Stimulated activated CD4-positive, alpha-beta T cell treated with anti-CD3 and anti-CD28 coated beads, TNF-alpha, amount 100 ng/mL, for 4 hours (primary cell): ENCODE measurements at regions not wholly inside any gene's neighbourhood (a gene's known extent, or its start where the extent isn't known, plus 50 kb on each side); places are given as distances from the start of the nearest gene placed in this dataset.

Experiments used
- DNase-seq, 3 experiments: peaks; one replicate each; pipeline ENCODE4 v3.0.0-alpha.2; 2020; ENCODE audit warnings: low read depth in 3 of 3

- DNase-seq: no peak
These were observed 163.3 kb downstream of the MACROH2A1 start for GRCh38 chr5:135235551-135236227.

GRCh38 chr5:135234666-135235401, 164.2 kb downstream of the MACROH2A1 start:
- no peak for DNase-seq

DNA sequence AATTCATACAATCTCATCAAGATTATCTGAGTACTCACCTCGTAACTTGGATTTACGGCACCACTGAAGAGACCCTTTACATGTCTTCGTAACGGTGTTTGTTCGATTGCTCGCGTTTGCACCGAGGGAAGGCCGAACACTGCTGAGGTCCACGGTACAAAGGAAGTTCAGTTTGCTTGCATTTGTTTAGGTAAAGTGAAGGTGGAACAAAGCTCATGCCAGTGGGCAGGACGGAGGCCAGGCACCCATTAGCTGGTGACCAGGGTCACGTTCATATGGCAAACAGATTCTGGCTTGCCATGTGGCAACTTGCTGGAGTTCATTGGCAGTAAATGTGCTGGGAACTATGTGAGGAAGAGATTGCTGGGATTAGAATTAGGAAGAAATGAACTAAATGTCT, 164.8 kb downstream of the MACROH2A1 start:
- DNase-seq: no peak

- DNase-seq: no peak
These were observed 165.6 kb downstream of the MACROH2A1 start for GRCh38 chr5:135233477-135233876.

- DNase-seq: no peak
These were observed 166.1 kb downstream of the MACROH2A1 start for GRCh38 chr5:135232958-135233357.

DNA sequence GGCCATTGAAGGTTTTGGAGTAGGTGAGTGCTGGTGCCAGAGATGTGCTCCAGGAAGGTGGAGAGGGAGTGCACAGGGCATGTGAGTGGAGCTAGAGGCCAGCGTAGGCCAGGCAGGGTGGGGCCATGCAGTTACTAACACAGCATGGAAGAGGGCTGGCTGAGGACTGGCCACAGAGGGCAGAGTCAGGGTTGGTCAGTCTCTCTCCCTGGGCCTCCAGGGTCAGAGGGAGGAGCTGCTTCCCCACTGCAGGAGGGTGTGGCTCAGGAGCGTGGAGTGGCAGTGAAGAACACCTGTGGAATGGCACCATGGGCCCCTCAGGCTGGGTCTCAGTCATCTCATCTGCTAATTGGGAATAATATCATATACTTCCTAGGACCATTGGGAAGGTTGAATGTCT, 167.7 kb downstream of the MACROH2A1 start:
- no peak for DNase-seq

DNA sequence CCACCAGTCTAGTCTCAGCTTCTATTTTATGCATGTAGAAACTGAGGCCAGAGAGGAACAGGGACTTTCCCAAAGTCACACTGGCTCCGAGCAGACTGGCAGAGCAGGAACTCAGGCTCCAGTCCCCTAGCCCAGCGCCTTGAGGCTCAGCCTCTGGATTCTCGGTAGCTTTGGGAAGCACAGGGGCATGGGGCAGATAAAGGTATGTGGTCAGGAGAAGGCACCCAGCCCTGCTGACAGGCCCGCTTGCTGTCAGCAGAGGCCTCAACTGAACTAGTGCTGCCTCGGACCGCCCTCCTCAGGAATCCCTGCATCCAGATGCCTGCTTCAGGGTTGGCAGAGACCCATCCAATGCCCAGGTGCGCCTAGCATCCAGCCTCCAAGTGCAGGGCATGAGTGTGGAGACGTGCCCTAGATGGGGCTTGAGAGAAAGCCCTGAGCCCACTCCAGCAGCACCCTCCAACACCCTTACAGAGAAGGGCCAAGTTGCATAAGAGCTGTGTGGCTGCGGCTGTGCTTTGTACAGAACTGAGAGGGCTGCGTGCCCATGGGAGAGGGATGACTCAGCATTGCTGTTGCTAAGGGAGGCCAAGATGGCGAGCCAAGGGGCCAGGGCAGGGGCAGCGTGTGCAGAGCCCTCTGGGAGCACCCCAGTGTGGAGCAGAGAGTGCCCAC, 168.6 kb downstream of the MACROH2A1 start:
- no peak for DNase-seq

- no peak for DNase-seq
These were observed 169.3 kb downstream of the MACROH2A1 start for GRCh38 chr5:135229679-135230132.

- no peak for DNase-seq
These were observed 169.9 kb downstream of the MACROH2A1 start for GRCh38 chr5:135229122-135229521.

DNA sequence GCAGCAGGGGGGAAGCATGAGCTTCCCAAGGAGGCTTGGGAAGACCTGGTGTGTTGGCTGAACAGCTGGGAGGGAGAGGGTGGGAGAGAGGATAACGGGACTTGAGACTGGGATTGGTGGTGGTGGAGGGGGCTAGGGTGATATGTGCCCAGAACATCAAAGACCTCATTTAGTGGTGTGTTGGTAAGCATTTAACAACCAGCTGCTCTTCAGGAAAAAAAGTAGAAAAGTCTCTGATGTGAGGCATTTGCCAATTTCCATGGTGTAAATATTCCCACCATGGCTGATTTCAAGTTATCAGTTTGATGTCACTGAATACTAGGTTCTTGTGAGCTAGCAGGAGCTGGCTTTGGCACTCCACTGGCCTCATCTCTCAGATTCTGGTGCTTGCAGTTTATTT, 170.8 kb downstream of the MACROH2A1 start:
- DNase-seq: no peak

- DNase-seq: no peak
These were observed 171.7 kb downstream of the MACROH2A1 start for GRCh38 chr5:135227064-135228022.

- DNase-seq: no peak
These were observed 173.0 kb downstream of the MACROH2A1 start for GRCh38 chr5:135225856-135226560.

DNA sequence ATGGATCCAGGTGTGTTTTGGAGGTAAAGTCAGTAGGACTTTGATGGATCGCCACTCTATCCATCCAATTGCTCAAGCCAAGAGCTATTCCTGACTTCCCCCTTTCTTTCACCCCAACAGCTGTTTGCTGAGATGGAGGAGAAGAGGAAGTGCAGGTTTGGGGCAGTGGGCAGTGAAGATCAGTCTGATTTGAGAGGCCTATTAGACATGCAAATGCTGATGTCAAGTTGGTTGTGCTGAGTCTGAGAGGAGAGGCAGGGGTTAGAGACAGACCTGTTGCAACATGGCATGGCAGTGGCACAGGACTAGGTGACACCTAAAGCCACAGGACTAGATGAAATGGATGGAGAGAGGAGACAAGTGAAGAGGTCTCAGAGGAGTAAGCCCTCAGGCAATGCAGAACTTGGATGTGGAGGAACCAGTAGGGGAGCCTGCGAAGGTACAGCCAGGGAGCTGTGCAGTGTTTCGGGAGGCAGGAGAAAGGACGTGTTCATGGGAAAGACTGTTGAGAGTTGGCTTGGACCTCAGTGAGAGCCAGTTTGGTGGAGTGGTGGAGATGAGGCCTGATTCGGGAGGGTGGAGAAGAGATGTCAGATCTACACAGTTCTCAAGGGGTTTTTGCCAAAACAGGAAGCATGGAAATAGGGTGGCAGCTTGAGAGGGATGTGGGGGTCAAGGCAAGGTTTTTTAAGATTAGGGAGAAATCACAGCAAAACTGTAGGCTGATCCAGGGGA, 175.0 kb downstream of the MACROH2A1 start:
- DNase-seq: no peak

DNA sequence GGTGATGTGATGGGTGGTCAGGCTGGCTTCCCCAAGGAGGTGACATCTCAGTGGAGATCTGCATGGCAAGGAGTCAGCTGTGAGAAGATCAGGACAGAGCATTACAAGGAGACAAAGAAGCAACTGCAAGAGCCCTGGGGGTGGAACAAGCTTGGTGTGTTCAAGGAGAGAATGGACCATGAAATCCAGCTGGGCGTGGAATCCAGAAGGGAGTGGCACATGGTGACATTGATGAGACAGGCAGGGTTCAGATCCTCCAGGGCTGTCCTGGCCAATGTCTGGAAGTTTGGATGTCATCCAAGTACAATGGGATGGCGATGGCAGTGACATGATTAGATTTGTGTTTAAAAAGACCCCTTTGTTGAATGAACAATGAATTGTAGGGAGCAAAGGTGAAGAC, 175.6 kb downstream of the MACROH2A1 start:
- no peak for DNase-seq

- DNase-seq: no peak
These were observed 176.3 kb downstream of the MACROH2A1 start for GRCh38 chr5:135222771-135223170.

- DNase-seq: no peak
These were observed 176.8 kb downstream of the MACROH2A1 start for GRCh38 chr5:135222171-135222681.

DNA sequence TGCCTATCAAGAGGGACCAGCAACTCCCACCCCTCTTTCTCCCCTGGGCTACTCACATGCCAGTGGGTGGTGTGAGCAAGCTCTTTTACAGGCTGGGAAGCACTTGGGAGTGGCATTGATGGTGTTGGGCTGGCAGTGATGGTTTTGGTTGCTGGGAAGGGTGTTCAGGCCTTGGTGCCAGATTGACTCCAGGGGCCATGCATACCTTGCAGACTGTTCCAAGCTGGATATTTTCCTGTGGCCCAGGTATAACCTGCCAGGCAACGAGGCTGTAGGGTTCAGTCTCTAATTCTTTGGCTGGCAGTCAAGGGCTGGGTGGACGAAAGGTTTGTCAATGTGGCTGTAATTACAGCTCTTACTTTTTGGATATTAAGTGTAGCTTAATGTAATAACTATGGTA, 177.3 kb downstream of the MACROH2A1 start:
- no peak for DNase-seq

DNA sequence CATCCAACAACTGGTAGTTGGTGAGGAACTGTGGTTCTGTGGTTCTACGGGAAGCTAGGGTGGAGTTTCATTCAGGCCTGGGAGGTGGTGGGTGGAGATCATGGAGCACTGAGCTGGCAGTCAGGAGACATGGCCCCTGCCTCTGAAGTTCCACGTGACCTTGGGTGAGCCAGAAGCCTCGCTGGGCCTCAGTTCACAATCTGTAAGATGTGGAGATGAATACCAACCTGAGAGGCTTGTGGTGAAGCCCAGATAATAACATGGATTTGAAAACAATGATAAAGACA, 177.9 kb downstream of the MACROH2A1 start:
- DNase-seq: no peak

- DNase-seq: no peak
These were observed 178.4 kb downstream of the MACROH2A1 start for GRCh38 chr5:135220394-135221186.
